DND-41 (cell line): ENCODE measurements at regions not wholly inside any gene's neighbourhood (a gene's known extent, or its start where the extent isn't known, plus 50 kb on each side); places are given as distances from the start of the nearest gene placed in this dataset.

ENCODE experiments used
- EZH2 ChIP-seq: IDR thresholded peaks from 3 replicates; pipeline ENCODE4 v1.6.1; 2012; ENCODE audit warnings: borderline replicate concordance, low read depth, mild to moderate bottlenecking, moderate library complexity, low read length, inconsistent platforms; ENCODE audit not compliant: severe bottlenecking
- TF ChIP-seq, protein P1 (sequence below): IDR thresholded peaks from 2 replicates; pipeline ENCODE4 v1.5.1; 2012; ENCODE audit warnings: borderline replicate concordance, low read length, moderate library complexity, mild to moderate bottlenecking; ENCODE audit not compliant: poor library complexity, severe bottlenecking; ENCODE audit errors: extremely low read depth

DNA sequence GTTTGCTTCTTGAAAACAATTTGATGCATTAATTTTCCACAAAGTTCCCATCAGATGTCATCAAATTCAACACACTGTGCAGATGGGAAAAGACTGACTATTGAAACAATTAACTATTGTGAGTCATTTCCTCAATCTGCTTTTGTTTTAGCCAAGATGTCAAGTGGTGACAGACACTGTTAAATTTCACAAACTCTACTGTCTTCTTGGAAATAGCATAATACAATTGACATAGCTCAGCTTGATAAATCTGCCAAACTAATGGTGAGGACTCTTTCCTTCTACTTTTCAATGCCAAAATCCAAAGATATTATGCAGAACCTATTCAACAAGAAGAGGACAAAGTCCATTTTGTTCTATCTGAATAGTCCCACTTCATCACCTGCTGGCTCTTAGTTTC lies 242.3 kb downstream of the CAAP1 start:
- TF ChIP-seq, protein P1, sequence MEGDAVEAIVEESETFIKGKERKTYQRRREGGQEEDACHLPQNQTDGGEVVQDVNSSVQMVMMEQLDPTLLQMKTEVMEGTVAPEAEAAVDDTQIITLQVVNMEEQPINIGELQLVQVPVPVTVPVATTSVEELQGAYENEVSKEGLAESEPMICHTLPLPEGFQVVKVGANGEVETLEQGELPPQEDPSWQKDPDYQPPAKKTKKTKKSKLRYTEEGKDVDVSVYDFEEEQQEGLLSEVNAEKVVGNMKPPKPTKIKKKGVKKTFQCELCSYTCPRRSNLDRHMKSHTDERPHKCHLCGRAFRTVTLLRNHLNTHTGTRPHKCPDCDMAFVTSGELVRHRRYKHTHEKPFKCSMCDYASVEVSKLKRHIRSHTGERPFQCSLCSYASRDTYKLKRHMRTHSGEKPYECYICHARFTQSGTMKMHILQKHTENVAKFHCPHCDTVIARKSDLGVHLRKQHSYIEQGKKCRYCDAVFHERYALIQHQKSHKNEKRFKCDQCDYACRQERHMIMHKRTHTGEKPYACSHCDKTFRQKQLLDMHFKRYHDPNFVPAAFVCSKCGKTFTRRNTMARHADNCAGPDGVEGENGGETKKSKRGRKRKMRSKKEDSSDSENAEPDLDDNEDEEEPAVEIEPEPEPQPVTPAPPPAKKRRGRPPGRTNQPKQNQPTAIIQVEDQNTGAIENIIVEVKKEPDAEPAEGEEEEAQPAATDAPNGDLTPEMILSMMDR, result no peak
- TF ChIP-seq EZH2, result no peak
